ENCODE measurements at regions not wholly inside any gene's neighbourhood (a gene's known extent, or its start where the extent isn't known, plus 50 kb on each side); places are given as distances from the start of the nearest gene placed in this dataset.

- H3K27me3 ChIP-seq = peaks cover 7% of the 10 kb centered on the region
- no peak for DNase-seq
- no peak overlapping the region for H3K27ac ChIP-seq
- no peak for TF ChIP-seq CTCF (IDR thresholded peaks at IDR 0.05)
- no peak for ATAC-seq
- no peaks in the 10 kb centered on the region for H3K4me1 ChIP-seq
- H3K9me3 ChIP-seq = peaks cover 9% of the 10 kb centered on the region
- H3K36me3 ChIP-seq = no peaks in the 10 kb centered on the region
- intact Hi-C loops (cut with DNase I) = no loop called here
- no peak overlapping the region for H3K4me3 ChIP-seq
Observed at GRCh38 chr1:25111706-25112105, 120.6 kb downstream of the SYF2 start.

- H3K27me3 ChIP-seq = peaks cover 14% of the 10 kb centered on the region
- no peak for TF ChIP-seq CTCF (IDR thresholded peaks at IDR 0.05)
- intact Hi-C loops (cut with DNase I) = no loop called here
- no peaks in the 10 kb centered on the region for H3K36me3 ChIP-seq
- no peak for ATAC-seq
- H3K4me1 ChIP-seq = no peaks in the 10 kb centered on the region
- H3K27ac ChIP-seq = no peak overlapping the region
- H3K4me3 ChIP-seq = no peak overlapping the region
- no peak for DNase-seq
- peaks cover 9% of the 10 kb centered on the region for H3K9me3 ChIP-seq
Observed at GRCh38 chr1:25110485-25110884, 121.8 kb downstream of the SYF2 start.

DNA sequence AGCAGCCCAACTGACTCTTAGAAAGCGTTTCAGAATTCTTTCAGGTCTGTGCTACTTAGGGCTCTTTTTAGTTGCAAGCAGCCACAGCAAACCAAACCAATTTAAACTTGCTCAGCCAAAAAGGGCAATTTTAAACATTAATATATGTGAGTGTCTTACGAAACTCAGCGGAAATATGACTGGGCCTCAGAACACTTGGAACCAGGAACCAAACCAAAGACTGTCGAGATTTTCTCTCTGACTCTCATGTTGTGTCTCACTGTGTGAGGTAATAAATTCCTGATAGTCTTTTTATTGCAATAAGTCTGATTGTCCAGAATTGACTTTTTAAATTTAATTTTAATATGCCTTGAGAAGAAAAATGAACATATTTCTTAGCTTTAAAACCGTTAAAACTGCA, 122.3 kb downstream of the SYF2 start:
- Histone ChIP-seq H3K4me3 (no peak overlapping the region), H3K27ac (no peak overlapping the region), H3K4me1 (no peaks in the 10 kb centered on the region), H3K9me3 (peaks cover 9% of the 10 kb centered on the region), H3K36me3 (no peaks in the 10 kb centered on the region), H3K27me3 (peaks cover 14% of the 10 kb centered on the region)
- TF ChIP-seq CTCF (IDR thresholded peaks at IDR 0.05) = no peak
- DNase-seq = no peak
- intact Hi-C loops (cut with DNase I) = no loop called here
- no peak for ATAC-seq

DNA sequence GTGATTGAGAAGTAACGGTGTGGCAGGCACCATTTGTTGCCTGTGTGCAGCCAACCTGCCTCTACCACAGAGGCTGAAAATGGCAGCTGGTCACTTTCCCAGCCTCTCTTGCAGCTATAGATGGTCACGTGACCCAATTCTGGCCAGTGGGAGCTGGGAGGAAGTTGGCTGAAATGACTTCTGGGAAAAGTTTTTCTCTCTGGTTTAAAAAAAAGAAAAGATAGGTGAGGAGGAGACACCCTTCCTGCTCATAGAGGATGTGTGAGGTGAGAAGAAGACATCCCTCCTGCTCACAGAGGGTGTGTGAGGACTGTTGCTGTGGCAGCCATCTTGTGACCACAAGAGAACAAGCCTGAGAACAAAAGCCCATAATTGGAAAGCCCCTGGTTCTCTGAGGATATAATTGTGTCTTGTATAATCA, 122.8 kb downstream of the SYF2 start:
- DNase-seq (no peak), ATAC-seq (no peak)
- intact Hi-C loops (cut with DNase I) = no loop called here
- Histone ChIP-seq H3K36me3 (no peaks in the 10 kb centered on the region), H3K4me1 (no peaks in the 10 kb centered on the region), H3K9me3 (peaks cover 9% of the 10 kb centered on the region), H3K4me3 (no peak overlapping the region), H3K27me3 (peaks cover 14% of the 10 kb centered on the region), H3K27ac (no peak overlapping the region)
- no peak for TF ChIP-seq CTCF (IDR thresholded peaks at IDR 0.05)

GRCh38 chr1:25107643-25108010, 124.7 kb downstream of the SYF2 start:
- H3K4me1 ChIP-seq = no peaks in the 10 kb centered on the region
- peaks cover 25% of the 10 kb centered on the region for H3K27me3 ChIP-seq
- TF ChIP-seq CTCF (IDR thresholded peaks at IDR 0.05) = no peak
- ATAC-seq (no peak), DNase-seq (no peak)
- no peaks in the 10 kb centered on the region for H3K36me3 ChIP-seq
- H3K27ac ChIP-seq = no peak overlapping the region
- H3K9me3 ChIP-seq = peaks cover 9% of the 10 kb centered on the region
- intact Hi-C loops (cut with DNase I) = no loop called here
- no peak overlapping the region for H3K4me3 ChIP-seq

- DNase-seq (no peak), ATAC-seq (no peak)
- peaks cover 9% of the 10 kb centered on the region for H3K9me3 ChIP-seq
- intact Hi-C loops (cut with DNase I) = no loop called here
- H3K4me3 ChIP-seq = no peak overlapping the region
- no peak for TF ChIP-seq CTCF (IDR thresholded peaks at IDR 0.05)
- no peaks in the 10 kb centered on the region for H3K36me3 ChIP-seq
- H3K27me3 ChIP-seq = peaks cover 25% of the 10 kb centered on the region
- no peak overlapping the region for H3K27ac ChIP-seq
- no peaks in the 10 kb centered on the region for H3K4me1 ChIP-seq
Observed at GRCh38 chr1:25106976-25107642, 125.2 kb downstream of the SYF2 start.

All from upper lobe of right lung (tissue), 1 donor.